ENCODE measurements at regions not wholly inside any gene's neighbourhood (a gene's known extent, or its start where the extent isn't known, plus 50 kb on each side); places are given as distances from the start of the nearest gene placed in this dataset.

GRCh38 chr13:33953781-33954180 is 135.8 kb downstream of the RFC3 start:
- H3K27me3 ChIP-seq (ENCODE audit: insufficient read depth, low read length), result no peaks in the 10 kb centered on the region
- no peaks in the 10 kb centered on the region for H3K36me3 ChIP-seq (ENCODE audit: insufficient read depth, low read depth, low read length)
- H3K4me3 ChIP-seq (ENCODE audit: low read length), result no peak overlapping the region
- H3K27ac ChIP-seq (ENCODE audit: low read length), result no peak overlapping the region
- no peaks in the 10 kb centered on the region for H3K9me3 ChIP-seq (ENCODE audit: insufficient read depth, low read depth, low read length)
- no peak overlapping the region for H3K9ac ChIP-seq (ENCODE audit: low read depth, low read length)
- no peaks in the 10 kb centered on the region for H3K4me1 ChIP-seq (ENCODE audit: insufficient read depth, low read length)

- no peak overlapping the region for H3K9ac ChIP-seq (ENCODE audit: low read depth, low read length)
- no peak overlapping the region for H3K27ac ChIP-seq (ENCODE audit: low read length)
- H3K9me3 ChIP-seq (ENCODE audit: insufficient read depth, low read depth, low read length), result no peaks in the 10 kb centered on the region
- no peaks in the 10 kb centered on the region for H3K4me1 ChIP-seq (ENCODE audit: insufficient read depth, low read length)
- no peaks in the 10 kb centered on the region for H3K36me3 ChIP-seq (ENCODE audit: insufficient read depth, low read depth, low read length)
- H3K4me3 ChIP-seq (ENCODE audit: low read length), result no peak overlapping the region
- no peaks in the 10 kb centered on the region for H3K27me3 ChIP-seq (ENCODE audit: insufficient read depth, low read length)
Observed at GRCh38 chr13:33956346-33956745, 138.4 kb downstream of the RFC3 start.

- Histone ChIP-seq H3K27ac (ENCODE audit: low read length) (no peak overlapping the region), H3K4me3 (ENCODE audit: low read length) (no peak overlapping the region), H3K27me3 (ENCODE audit: insufficient read depth, low read length) (no peaks in the 10 kb centered on the region), H3K9me3 (ENCODE audit: insufficient read depth, low read depth, low read length) (no peaks in the 10 kb centered on the region), H3K4me1 (ENCODE audit: insufficient read depth, low read length) (no peaks in the 10 kb centered on the region), H3K36me3 (ENCODE audit: insufficient read depth, low read depth, low read length) (no peaks in the 10 kb centered on the region), H3K9ac (ENCODE audit: low read depth, low read length) (no peak overlapping the region)
Observed at GRCh38 chr13:33957497-33957905, 139.6 kb downstream of the RFC3 start.

- H3K27ac ChIP-seq (ENCODE audit: low read length), result no peak overlapping the region
- no peaks in the 10 kb centered on the region for H3K27me3 ChIP-seq (ENCODE audit: insufficient read depth, low read length)
Observed at GRCh38 chr13:33958964-33959363, 141.0 kb downstream of the RFC3 start.

GRCh38 chr13:33963134-33963533 is 145.2 kb downstream of the RFC3 start:
- H3K4me3 ChIP-seq (ENCODE audit: low read length), result no peak overlapping the region
- H3K9me3 ChIP-seq (ENCODE audit: insufficient read depth, low read depth, low read length), result no peaks in the 10 kb centered on the region
- no peaks in the 10 kb centered on the region for H3K36me3 ChIP-seq (ENCODE audit: insufficient read depth, low read depth, low read length)
- no peak overlapping the region for H3K9ac ChIP-seq (ENCODE audit: low read depth, low read length)
- H3K4me1 ChIP-seq (ENCODE audit: insufficient read depth, low read length), result no peaks in the 10 kb centered on the region
- H3K27me3 ChIP-seq (ENCODE audit: insufficient read depth, low read length), result no peaks in the 10 kb centered on the region
- H3K27ac ChIP-seq (ENCODE audit: low read length), result no peak overlapping the region

More at GRCh38 chr13:33958964-33959363, 141.0 kb downstream of the RFC3 start:
- H3K9ac ChIP-seq (ENCODE audit: low read depth, low read length), result no peak overlapping the region
- H3K9me3 ChIP-seq (ENCODE audit: insufficient read depth, low read depth, low read length), result no peaks in the 10 kb centered on the region
- no peaks in the 10 kb centered on the region for H3K36me3 ChIP-seq (ENCODE audit: insufficient read depth, low read depth, low read length)
- no peak overlapping the region for H3K4me3 ChIP-seq (ENCODE audit: low read length)
- H3K4me1 ChIP-seq (ENCODE audit: insufficient read depth, low read length), result no peaks in the 10 kb centered on the region

GRCh38 chr13:33963895-33964294 is 145.9 kb downstream of the RFC3 start:
- Histone ChIP-seq H3K9ac (ENCODE audit: low read depth, low read length) (no peak overlapping the region), H3K4me3 (ENCODE audit: low read length) (no peak overlapping the region), H3K27me3 (ENCODE audit: insufficient read depth, low read length) (no peaks in the 10 kb centered on the region), H3K27ac (ENCODE audit: low read length) (no peak overlapping the region), H3K4me1 (ENCODE audit: insufficient read depth, low read length) (no peaks in the 10 kb centered on the region), H3K36me3 (ENCODE audit: insufficient read depth, low read depth, low read length) (no peaks in the 10 kb centered on the region), H3K9me3 (ENCODE audit: insufficient read depth, low read depth, low read length) (no peaks in the 10 kb centered on the region)

- H3K4me3 ChIP-seq (ENCODE audit: low read length), result no peak overlapping the region
- no peak overlapping the region for H3K27ac ChIP-seq (ENCODE audit: low read length)
- H3K9me3 ChIP-seq (ENCODE audit: insufficient read depth, low read depth, low read length), result no peaks in the 10 kb centered on the region
- H3K4me1 ChIP-seq (ENCODE audit: insufficient read depth, low read length), result no peaks in the 10 kb centered on the region
- no peaks in the 10 kb centered on the region for H3K27me3 ChIP-seq (ENCODE audit: insufficient read depth, low read length)
- no peaks in the 10 kb centered on the region for H3K36me3 ChIP-seq (ENCODE audit: insufficient read depth, low read depth, low read length)
- H3K9ac ChIP-seq (ENCODE audit: low read depth, low read length), result no peak overlapping the region
Observed at GRCh38 chr13:33968520-33969507, 150.9 kb downstream of the RFC3 start.

GRCh38 chr13:33970746-33971561 is 153.0 kb downstream of the RFC3 start:
- Histone ChIP-seq H3K27me3 (ENCODE audit: insufficient read depth, low read length) (no peaks in the 10 kb centered on the region), H3K4me3 (ENCODE audit: low read length) (no peak overlapping the region), H3K36me3 (ENCODE audit: insufficient read depth, low read depth, low read length) (no peaks in the 10 kb centered on the region), H3K27ac (ENCODE audit: low read length) (no peak overlapping the region), H3K4me1 (ENCODE audit: insufficient read depth, low read length) (no peaks in the 10 kb centered on the region), H3K9me3 (ENCODE audit: insufficient read depth, low read depth, low read length) (no peaks in the 10 kb centered on the region), H3K9ac (ENCODE audit: low read depth, low read length) (no peak overlapping the region)

GRCh38 chr13:33971562-33971819 is 153.5 kb downstream of the RFC3 start:
- Histone ChIP-seq H3K4me3 (ENCODE audit: low read length) (no peak overlapping the region), H3K4me1 (ENCODE audit: insufficient read depth, low read length) (no peaks in the 10 kb centered on the region), H3K36me3 (ENCODE audit: insufficient read depth, low read depth, low read length) (no peaks in the 10 kb centered on the region), H3K9ac (ENCODE audit: low read depth, low read length) (no peak overlapping the region), H3K9me3 (ENCODE audit: insufficient read depth, low read depth, low read length) (no peaks in the 10 kb centered on the region), H3K27me3 (ENCODE audit: insufficient read depth, low read length) (no peaks in the 10 kb centered on the region), H3K27ac (ENCODE audit: low read length) (no peak overlapping the region)

- Histone ChIP-seq H3K27me3 (ENCODE audit: insufficient read depth, low read length) (no peaks in the 10 kb centered on the region), H3K36me3 (ENCODE audit: insufficient read depth, low read depth, low read length) (no peaks in the 10 kb centered on the region), H3K4me3 (ENCODE audit: low read length) (no peak overlapping the region), H3K9ac (ENCODE audit: low read depth, low read length) (no peak overlapping the region), H3K27ac (ENCODE audit: low read length) (no peak overlapping the region), H3K4me1 (ENCODE audit: insufficient read depth, low read length) (no peaks in the 10 kb centered on the region), H3K9me3 (ENCODE audit: insufficient read depth, low read depth, low read length) (no peaks in the 10 kb centered on the region)
Observed at GRCh38 chr13:33973194-33973593, 155.2 kb downstream of the RFC3 start.

GRCh38 chr13:33976965-33977364 is 159.0 kb downstream of the RFC3 start:
- Histone ChIP-seq H3K9ac (ENCODE audit: low read depth, low read length) (no peak overlapping the region), H3K9me3 (ENCODE audit: insufficient read depth, low read depth, low read length) (no peaks in the 10 kb centered on the region), H3K27ac (ENCODE audit: low read length) (no peak overlapping the region), H3K4me3 (ENCODE audit: low read length) (no peak overlapping the region), H3K4me1 (ENCODE audit: insufficient read depth, low read length) (no peaks in the 10 kb centered on the region), H3K27me3 (ENCODE audit: insufficient read depth, low read length) (no peaks in the 10 kb centered on the region), H3K36me3 (ENCODE audit: insufficient read depth, low read depth, low read length) (no peaks in the 10 kb centered on the region)

GRCh38 chr13:33978653-33979052 is 160.7 kb downstream of the RFC3 start:
- no peaks in the 10 kb centered on the region for H3K27me3 ChIP-seq (ENCODE audit: insufficient read depth, low read length)
- H3K36me3 ChIP-seq (ENCODE audit: insufficient read depth, low read depth, low read length), result no peaks in the 10 kb centered on the region
- H3K9me3 ChIP-seq (ENCODE audit: insufficient read depth, low read depth, low read length), result no peaks in the 10 kb centered on the region
- no peak overlapping the region for H3K4me3 ChIP-seq (ENCODE audit: low read length)
- no peak overlapping the region for H3K27ac ChIP-seq (ENCODE audit: low read length)
- no peaks in the 10 kb centered on the region for H3K4me1 ChIP-seq (ENCODE audit: insufficient read depth, low read length)
- H3K9ac ChIP-seq (ENCODE audit: low read depth, low read length), result no peak overlapping the region

Data from iPS-20b (cell line).